ENCODE measurements at regions not wholly inside any gene's neighbourhood (a gene's known extent, or its start where the extent isn't known, plus 50 kb on each side); places are given as distances from the start of the nearest gene placed in this dataset.
A peak's percentile ranks its signal among the peaks of the same experiment; 100 is the strongest.

DNA sequence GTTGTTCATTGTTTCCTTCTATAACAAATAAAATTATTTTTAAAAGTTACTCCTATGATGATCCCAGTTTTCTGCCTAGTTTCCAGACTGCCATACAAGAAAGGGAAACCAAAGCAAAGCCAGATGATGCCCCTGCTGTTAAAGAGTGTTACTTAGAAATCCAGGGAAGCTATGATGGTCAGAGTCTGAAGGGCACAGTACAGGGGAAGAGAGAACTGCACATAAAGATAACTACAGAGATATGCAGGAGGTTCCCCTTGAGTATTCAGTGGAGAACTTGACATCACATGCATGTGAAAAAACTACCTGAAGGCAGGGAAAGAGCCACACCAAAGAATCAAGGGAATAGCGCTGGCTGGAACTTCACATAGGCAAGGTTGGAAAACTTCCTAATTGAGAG lies 494.2 kb upstream of the FSTL5 start:
- ChIA-PET POLR2A (ENCODE audit: unreplicated experiment) (no interaction called here), CTCF (no interaction called here)
- no peaks in the 10 kb centered on the region for H3K9me3 ChIP-seq (ENCODE audit: low read length)
- no peaks in the 10 kb centered on the region for H3K79me2 ChIP-seq (ENCODE audit: low read length)
- H3K4me2 ChIP-seq (ENCODE audit: low read length), result no peak overlapping the region
- H3K4me3 ChIP-seq (ENCODE audit: low read length), result no peak overlapping the region
- DNase-seq (no peak), ATAC-seq (no peak)
- intact Hi-C loops (cut with micrococcal nuclease), result no loop called here
- H2AFZ ChIP-seq (ENCODE audit: low read length), result no peak overlapping the region
- H3K4me1 ChIP-seq (ENCODE audit: insufficient read depth, low read length), result no peaks in the 10 kb centered on the region
- H3K27ac ChIP-seq (ENCODE audit: low read length), result no peak overlapping the region
- no peaks in the 10 kb centered on the region for H3K27me3 ChIP-seq (ENCODE audit: low read length)
- no peaks in the 10 kb centered on the region for H3K36me3 ChIP-seq (ENCODE audit: low read depth, low read length)
- no peaks in the 10 kb centered on the region for H3K9me2 ChIP-seq (replicated peaks; ENCODE audit: low read length)
- no TSS peak for BruUV-seq (replicated peaks)
- no peak for TF ChIP-seq EZH2 (IDR thresholded peaks at IDR 0.05; ENCODE audit: low read length, unreplicated experiment)
- TF ChIP-seq CTCF (conservative IDR thresholded peaks at IDR 0.05; ENCODE audit: low read depth, low read length), result no peak
- TF ChIP-seq EZH2phosphoT487 (IDR thresholded peaks at IDR 0.05; ENCODE audit: borderline replicate concordance, low read length), result no peak
- H4K20me1 ChIP-seq (ENCODE audit: low read length), result no peaks in the 10 kb centered on the region
- H3F3A ChIP-seq (ENCODE audit: low read length, unreplicated experiment), result no peaks in the 10 kb centered on the region
- H3K9ac ChIP-seq (ENCODE audit: low read length), result no peak overlapping the region

- DNase-seq (no peak), ATAC-seq (no peak)
- Histone ChIP-seq H4K20me1 (ENCODE audit: low read length) (no peaks in the 10 kb centered on the region), H3K4me3 (ENCODE audit: low read length) (no peak overlapping the region), H3K4me2 (ENCODE audit: low read length) (no peak overlapping the region), H3K27me3 (ENCODE audit: low read length) (no peaks in the 10 kb centered on the region), H3K4me1 (ENCODE audit: insufficient read depth, low read length) (no peaks in the 10 kb centered on the region), H2AFZ (ENCODE audit: low read length) (no peak overlapping the region), H3K79me2 (ENCODE audit: low read length) (no peaks in the 10 kb centered on the region), H3K36me3 (ENCODE audit: low read depth, low read length) (no peaks in the 10 kb centered on the region), H3K9ac (ENCODE audit: low read length) (no peak overlapping the region), H3K9me3 (ENCODE audit: low read length) (no peaks in the 10 kb centered on the region), H3F3A (ENCODE audit: low read length, unreplicated experiment) (no peaks in the 10 kb centered on the region), H3K27ac (ENCODE audit: low read length) (no peak overlapping the region), H3K9me2 (replicated peaks; ENCODE audit: low read length) (no peaks in the 10 kb centered on the region)
- intact Hi-C loops (cut with micrococcal nuclease), result no loop called here
- no peak for TF ChIP-seq EZH2 (IDR thresholded peaks at IDR 0.05; ENCODE audit: low read length, unreplicated experiment)
- no peak for TF ChIP-seq CTCF (conservative IDR thresholded peaks at IDR 0.05; ENCODE audit: low read depth, low read length)
- TF ChIP-seq EZH2phosphoT487 (IDR thresholded peaks at IDR 0.05; ENCODE audit: borderline replicate concordance, low read length), result no peak
- no TSS peak for BruUV-seq (replicated peaks)
- POLR2A ChIA-PET (ENCODE audit: unreplicated experiment), result no interaction called here
- CTCF ChIA-PET, result no interaction called here
These were observed 486.4 kb upstream of the FSTL5 start for GRCh38 chr4:162650166-162650565.

DNA sequence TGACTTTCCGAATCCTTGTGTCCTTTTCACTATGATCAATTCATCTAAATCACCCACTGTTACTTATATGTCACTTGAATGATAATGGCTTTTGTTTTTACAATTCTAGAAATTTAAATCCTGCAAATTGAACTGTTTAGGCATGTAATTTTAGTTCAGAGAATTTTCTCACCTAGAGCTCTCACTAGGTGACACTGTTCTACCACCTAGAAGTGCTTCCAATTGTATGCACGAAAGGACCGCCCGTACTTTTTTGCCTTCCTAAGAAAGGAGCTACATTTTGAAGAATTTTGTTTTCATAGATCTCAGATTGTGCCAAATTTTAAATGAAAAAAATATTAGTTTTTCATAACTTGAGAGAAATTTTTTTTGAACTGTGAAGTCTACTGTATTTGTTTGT lies 481.6 kb upstream of the FSTL5 start:
- no peak for DNase-seq
- no peak overlapping the region for H3K9ac ChIP-seq (ENCODE audit: low read length)
- no TSS peak for BruUV-seq (replicated peaks)
- no peaks in the 10 kb centered on the region for H3K4me1 ChIP-seq (ENCODE audit: insufficient read depth, low read length)
- H3K27ac ChIP-seq (ENCODE audit: low read length), result no peak overlapping the region
- ChIA-PET POLR2A (ENCODE audit: unreplicated experiment) (no interaction called here), CTCF (interaction anchor here (0.5 to 1.6 kb wide), 3 partner anchors 41 to 555 kb away, joined by 3 to 9 read pairs (median 3); no protein-coding TSS in a partner anchor)
- no peak overlapping the region for H2AFZ ChIP-seq (ENCODE audit: low read length)
- ATAC-seq, result no peak
- intact Hi-C loops (cut with micrococcal nuclease), result loop anchor here (1.0 to 2.0 kb wide), 3 partner anchors 148 to 393 kb away; no protein-coding TSS in a partner anchor
- no peak overlapping the region for H3K4me3 ChIP-seq (ENCODE audit: low read length)
- H3K4me2 ChIP-seq (ENCODE audit: low read length), result no peak overlapping the region
- no peaks in the 10 kb centered on the region for H3K79me2 ChIP-seq (ENCODE audit: low read length)
- H3F3A ChIP-seq (ENCODE audit: low read length, unreplicated experiment), result no peaks in the 10 kb centered on the region
- H4K20me1 ChIP-seq (ENCODE audit: low read length), result no peaks in the 10 kb centered on the region
- H3K27me3 ChIP-seq (ENCODE audit: low read length), result no peaks in the 10 kb centered on the region
- H3K9me2 ChIP-seq (replicated peaks; ENCODE audit: low read length), result no peaks in the 10 kb centered on the region
- TF ChIP-seq EZH2 (IDR thresholded peaks at IDR 0.05; ENCODE audit: low read length, unreplicated experiment) (no peak), EZH2phosphoT487 (IDR thresholded peaks at IDR 0.05; ENCODE audit: borderline replicate concordance, low read length) (no peak), CTCF (conservative IDR thresholded peaks at IDR 0.05; ENCODE audit: low read depth, low read length) (peak; percentile 40; the same call in 1 of the 2 replicates)
- no peaks in the 10 kb centered on the region for H3K36me3 ChIP-seq (ENCODE audit: low read depth, low read length)
- H3K9me3 ChIP-seq (ENCODE audit: low read length), result no peaks in the 10 kb centered on the region

All from PC-3 (cell line).